Activated naive CD8-positive, alpha-beta T cell treated with anti-CD3 and anti-CD28 coated beads for 36 hours (primary cell): ENCODE measurements at regions not wholly inside any gene's neighbourhood (a gene's known extent, or its start where the extent isn't known, plus 50 kb on each side); places are given as distances from the start of the nearest gene placed in this dataset.

Source experiments
- DNase-seq: peaks from one replicate; pipeline ENCODE4 v3.0.0; 2021
- H3K27ac Mint-ChIP-seq: one replicate; pipeline ENCODE4 v1.8.0; 2022; ENCODE audit warnings: mild to moderate bottlenecking, moderate library complexity, mixed read lengths
- H3K27me3 Mint-ChIP-seq: one replicate; pipeline ENCODE4 v1.8.0; 2022; ENCODE audit warnings: mild to moderate bottlenecking, mixed read lengths
- H3K36me3 Mint-ChIP-seq: one replicate; pipeline ENCODE4 v1.8.0; 2021; ENCODE audit warnings: mild to moderate bottlenecking, mixed read lengths
- H3K4me1 Mint-ChIP-seq: one replicate; pipeline ENCODE4 v1.8.0; 2021; ENCODE audit warnings: mixed read lengths
- H3K4me3 Mint-ChIP-seq: one replicate; pipeline ENCODE4 v1.8.0; 2022; ENCODE audit warnings: mild to moderate bottlenecking, moderate library complexity, mixed read lengths
- H3K9me3 Mint-ChIP-seq: one replicate; pipeline ENCODE4 v1.8.0; 2022; ENCODE audit warnings: mixed read lengths

DNA sequence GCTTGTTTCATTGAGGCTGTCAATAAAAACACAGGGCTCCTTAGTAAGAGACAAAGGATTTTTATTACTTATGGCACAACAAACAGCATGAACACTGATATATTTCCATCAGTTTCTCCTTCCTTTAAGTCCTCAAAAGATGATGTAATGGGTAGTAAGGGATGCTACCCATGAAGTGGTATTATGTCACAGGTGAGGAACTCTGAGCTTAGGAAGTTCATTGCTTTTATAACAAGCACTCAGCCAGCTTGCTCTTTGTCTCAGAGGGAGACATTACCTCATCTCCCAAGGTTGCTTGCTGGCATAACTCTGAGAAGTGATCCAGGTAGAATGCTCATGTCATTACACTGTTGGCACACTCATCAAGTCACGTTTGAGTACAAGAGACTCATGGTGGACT is 287.0 kb upstream of the OR4E1 start:
- Mint-ChIP-seq H3K36me3 (no peaks in the 10 kb centered on the region), H3K4me1 (peaks cover 8% of the 10 kb centered on the region), H3K4me3 (no peak overlapping the region), H3K9me3 (peaks cover 6% of the 10 kb centered on the region), H3K27me3 (peaks cover 4% of the 10 kb centered on the region), H3K27ac (no peak overlapping the region)
- DNase-seq, result no peak

GRCh38 chr14:21941885-21942284 is 268.3 kb upstream of the OR4E1 start:
- H3K27me3 Mint-ChIP-seq, result no peaks in the 10 kb centered on the region
- peak overlapping the region; percentile 73 for H3K4me3 Mint-ChIP-seq
- peaks cover 21% of the 10 kb centered on the region for H3K4me1 Mint-ChIP-seq
- DNase-seq, result no peak
- no peaks in the 10 kb centered on the region for H3K36me3 Mint-ChIP-seq
- no peaks in the 10 kb centered on the region for H3K9me3 Mint-ChIP-seq
- H3K27ac Mint-ChIP-seq, result peak overlapping the region; percentile 83

- H3K9me3 Mint-ChIP-seq, result no peaks in the 10 kb centered on the region
- peaks cover 21% of the 10 kb centered on the region for H3K4me1 Mint-ChIP-seq
- H3K36me3 Mint-ChIP-seq, result no peaks in the 10 kb centered on the region
- DNase-seq, result peak; percentile 12
- H3K27me3 Mint-ChIP-seq, result no peaks in the 10 kb centered on the region
- peak overlapping the region; percentile 73 for H3K4me3 Mint-ChIP-seq
- peak overlapping the region; percentile 83 for H3K27ac Mint-ChIP-seq
Observed at GRCh38 chr14:21940887-21941856, 267.6 kb upstream of the OR4E1 start.

GRCh38 chr14:21939836-21940235 is 266.2 kb upstream of the OR4E1 start:
- no peak overlapping the region for H3K27ac Mint-ChIP-seq
- H3K27me3 Mint-ChIP-seq, result no peaks in the 10 kb centered on the region
- H3K9me3 Mint-ChIP-seq, result no peaks in the 10 kb centered on the region
- H3K4me3 Mint-ChIP-seq, result no peak overlapping the region
- peaks cover 18% of the 10 kb centered on the region for H3K4me1 Mint-ChIP-seq
- DNase-seq, result no peak
- no peaks in the 10 kb centered on the region for H3K36me3 Mint-ChIP-seq

DNA sequence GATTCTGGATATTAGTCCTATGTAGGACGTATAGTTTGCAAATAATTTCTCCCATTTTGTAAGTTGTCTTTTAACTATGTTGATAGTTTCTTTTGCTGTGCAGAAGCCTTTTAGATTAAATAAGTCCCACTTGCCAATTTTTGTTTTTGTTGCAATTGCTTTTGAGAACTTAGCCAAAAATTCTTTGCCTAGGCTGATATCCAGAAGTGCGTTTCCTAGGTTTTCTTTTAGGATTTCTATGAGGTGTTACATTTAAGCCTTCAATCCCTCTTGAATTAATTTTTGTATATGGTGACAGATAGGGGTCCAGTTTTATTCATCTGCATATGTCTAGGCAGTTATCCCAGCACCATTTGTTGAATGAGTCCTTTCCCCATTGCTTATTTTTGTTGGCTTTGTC is 264.4 kb upstream of the OR4E1 start:
- no peaks in the 10 kb centered on the region for H3K36me3 Mint-ChIP-seq
- no peak for DNase-seq
- no peak overlapping the region for H3K27ac Mint-ChIP-seq
- no peaks in the 10 kb centered on the region for H3K27me3 Mint-ChIP-seq
- H3K4me1 Mint-ChIP-seq, result peaks cover 18% of the 10 kb centered on the region
- no peak overlapping the region for H3K4me3 Mint-ChIP-seq
- H3K9me3 Mint-ChIP-seq, result no peaks in the 10 kb centered on the region

- no peaks in the 10 kb centered on the region for H3K9me3 Mint-ChIP-seq
- no peak for DNase-seq
Observed at GRCh38 chr14:21933681-21934080, 260.1 kb upstream of the OR4E1 start.

GRCh38 chr14:21924479-21924878 is 250.9 kb upstream of the OR4E1 start:
- peaks cover 10% of the 10 kb centered on the region for H3K9me3 Mint-ChIP-seq
- H3K27me3 Mint-ChIP-seq, result no peaks in the 10 kb centered on the region
- peaks cover 36% of the 10 kb centered on the region for H3K4me1 Mint-ChIP-seq
- peak overlapping the region; percentile 94 for H3K27ac Mint-ChIP-seq
- H3K4me3 Mint-ChIP-seq, result peak overlapping the region; percentile 34
- peak; percentile 43 for DNase-seq
- peaks cover 14% of the 10 kb centered on the region for H3K36me3 Mint-ChIP-seq

More at GRCh38 chr14:21933681-21934080, 260.1 kb upstream of the OR4E1 start:
- Mint-ChIP-seq H3K4me1 (peaks cover 6% of the 10 kb centered on the region), H3K4me3 (no peak overlapping the region), H3K36me3 (peaks cover 2% of the 10 kb centered on the region), H3K27me3 (no peaks in the 10 kb centered on the region), H3K27ac (no peak overlapping the region)

- Mint-ChIP-seq H3K4me1 (peaks cover 40% of the 10 kb centered on the region), H3K27ac (peak overlapping the region; percentile 94), H3K4me3 (peak overlapping the region; percentile 34), H3K36me3 (peaks cover 14% of the 10 kb centered on the region), H3K9me3 (peaks cover 10% of the 10 kb centered on the region), H3K27me3 (no peaks in the 10 kb centered on the region)
- no peak for DNase-seq
Observed at GRCh38 chr14:21923820-21924219, 250.2 kb upstream of the OR4E1 start.

DNA sequence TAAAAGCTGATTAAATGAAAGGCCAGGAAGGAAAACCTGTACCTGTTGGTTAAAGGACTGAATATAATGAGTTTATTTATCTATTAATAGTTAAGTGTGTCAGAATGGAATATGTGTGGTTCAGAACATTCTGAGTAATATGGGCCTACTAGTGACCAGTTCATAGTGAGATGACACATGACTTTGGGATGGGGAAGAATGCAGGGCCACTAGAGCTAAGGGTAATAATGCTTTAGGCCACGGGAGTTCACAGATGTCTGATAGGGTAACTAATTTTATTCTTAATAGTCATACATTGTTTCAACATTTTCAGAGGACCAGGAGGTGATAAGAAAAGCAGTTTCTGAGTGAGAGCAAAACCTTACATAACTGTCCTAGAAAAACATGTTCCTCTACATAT is 247.8 kb upstream of the OR4E1 start:
- Mint-ChIP-seq H3K27ac (peak overlapping the region; percentile 60), H3K9me3 (peaks cover 10% of the 10 kb centered on the region), H3K36me3 (peaks cover 14% of the 10 kb centered on the region), H3K27me3 (no peaks in the 10 kb centered on the region), H3K4me1 (peaks cover 55% of the 10 kb centered on the region), H3K4me3 (no peak overlapping the region)
- DNase-seq, result no peak

DNA sequence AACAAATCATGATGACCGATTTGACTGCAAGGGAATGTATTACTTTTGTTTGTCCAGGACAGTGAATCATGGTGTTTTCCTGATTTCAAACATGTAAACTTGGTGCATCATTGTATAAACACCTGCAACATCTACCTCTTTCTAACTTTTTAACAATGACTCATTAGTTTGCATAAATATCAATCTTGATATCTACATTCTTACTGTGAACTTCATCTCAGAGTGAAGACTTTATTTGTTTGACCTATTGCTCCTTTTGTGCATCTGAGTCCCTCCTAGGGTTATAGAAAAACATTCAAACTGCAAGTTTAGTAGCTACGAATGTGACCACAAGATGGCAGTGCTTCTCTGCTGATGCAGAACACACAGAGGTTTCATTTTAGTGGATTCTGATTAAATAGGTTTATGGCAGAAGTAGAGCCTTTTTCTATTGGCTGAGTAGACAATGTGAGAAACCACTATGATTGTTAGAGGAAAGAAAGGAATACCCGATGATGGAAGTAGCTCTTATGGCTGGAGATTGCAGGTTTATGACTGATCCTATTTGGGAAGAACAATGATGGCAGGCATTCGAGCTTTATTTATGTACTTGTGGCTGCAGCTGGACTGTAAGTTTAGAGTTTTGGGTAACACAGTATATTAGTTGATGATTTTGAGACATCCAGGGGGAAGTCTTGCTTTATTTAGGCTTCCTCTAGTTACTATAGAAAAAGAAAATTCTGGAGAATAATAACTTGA is 244.2 kb upstream of the OR4E1 start:
- no peaks in the 10 kb centered on the region for H3K27me3 Mint-ChIP-seq
- H3K9me3 Mint-ChIP-seq, result peaks cover 10% of the 10 kb centered on the region
- peak overlapping the region; percentile 76 for H3K4me3 Mint-ChIP-seq
- peaks cover 14% of the 10 kb centered on the region for H3K36me3 Mint-ChIP-seq
- H3K27ac Mint-ChIP-seq, result peak overlapping the region; percentile 80
- H3K4me1 Mint-ChIP-seq, result peaks cover 44% of the 10 kb centered on the region
- DNase-seq, result peak; percentile 29

DNA sequence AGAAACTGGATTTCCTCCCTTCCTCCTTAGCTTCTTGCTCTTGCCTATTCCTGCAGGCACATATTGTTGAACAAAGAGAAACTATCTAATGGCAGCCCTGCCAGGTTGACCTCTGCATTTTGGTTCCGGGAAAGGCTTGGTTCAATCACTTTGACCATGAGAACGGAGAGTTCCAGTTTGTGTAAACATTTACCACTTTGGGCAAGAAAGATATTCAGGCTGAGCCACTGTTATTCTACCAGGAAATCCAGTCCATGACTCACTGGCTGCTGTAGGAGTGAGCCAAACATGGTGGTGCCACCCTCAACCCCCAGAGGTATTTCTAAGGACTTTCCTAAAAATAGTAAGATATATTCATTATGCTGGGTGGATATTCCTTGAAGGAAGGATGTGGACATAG is 242.2 kb upstream of the OR4E1 start:
- no peaks in the 10 kb centered on the region for H3K27me3 Mint-ChIP-seq
- no peak for DNase-seq
- peaks cover 46% of the 10 kb centered on the region for H3K4me1 Mint-ChIP-seq
- peaks cover 6% of the 10 kb centered on the region for H3K36me3 Mint-ChIP-seq
- peak overlapping the region; percentile 81 for H3K27ac Mint-ChIP-seq
- H3K9me3 Mint-ChIP-seq, result peaks cover 4% of the 10 kb centered on the region
- no peak overlapping the region for H3K4me3 Mint-ChIP-seq

DNA sequence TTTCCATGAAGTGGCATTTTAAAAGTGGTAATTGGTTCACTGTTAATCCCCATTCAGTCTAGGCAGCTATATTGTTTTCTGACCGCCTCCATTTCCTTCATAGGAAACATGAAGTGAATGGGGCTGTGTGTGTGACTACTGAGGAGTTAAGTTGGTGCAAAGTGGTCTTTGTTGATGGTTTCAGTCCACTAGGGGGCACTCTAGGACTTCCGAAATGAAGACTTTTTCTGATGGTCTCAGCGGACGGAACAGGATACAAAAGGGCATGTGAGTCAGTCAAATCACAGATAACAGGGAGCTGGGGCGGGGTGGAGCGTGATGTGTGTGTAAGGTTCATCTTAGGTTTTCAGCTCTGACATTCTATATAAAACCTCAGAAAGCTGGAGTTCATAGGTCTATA is 240.1 kb upstream of the OR4E1 start:
- Mint-ChIP-seq H3K9me3 (no peaks in the 10 kb centered on the region), H3K27ac (peak overlapping the region; percentile 84), H3K27me3 (no peaks in the 10 kb centered on the region), H3K4me3 (peak overlapping the region; percentile 79), H3K4me1 (peaks cover 37% of the 10 kb centered on the region), H3K36me3 (no peaks in the 10 kb centered on the region)
- peak; percentile 66 for DNase-seq

GRCh38 chr14:21912367-21912766 is 238.7 kb upstream of the OR4E1 start:
- Mint-ChIP-seq H3K4me3 (no peak overlapping the region), H3K27ac (peak overlapping the region; percentile 65), H3K27me3 (no peaks in the 10 kb centered on the region), H3K36me3 (no peaks in the 10 kb centered on the region), H3K4me1 (peaks cover 26% of the 10 kb centered on the region), H3K9me3 (no peaks in the 10 kb centered on the region)
- no peak for DNase-seq

DNA sequence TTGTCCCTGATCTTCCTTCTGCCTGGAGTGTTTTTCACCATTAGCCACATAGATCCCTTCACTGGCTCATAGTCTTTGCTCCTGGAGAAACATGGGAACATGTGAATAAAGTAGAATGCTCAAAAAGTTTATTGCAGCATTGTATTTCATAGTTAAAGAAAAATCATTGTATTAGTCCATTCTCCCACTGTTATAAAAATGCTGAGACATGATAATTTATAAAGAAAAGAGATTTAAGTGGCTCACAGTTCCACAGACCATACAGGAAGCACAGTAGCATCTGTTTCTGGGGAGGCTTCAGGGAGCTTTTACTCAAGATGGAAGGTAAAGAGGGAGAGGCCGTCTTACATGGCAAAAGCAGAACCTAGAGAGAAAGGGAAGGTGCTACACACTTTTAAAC is 238.3 kb upstream of the OR4E1 start:
- H3K36me3 Mint-ChIP-seq, result no peaks in the 10 kb centered on the region
- no peaks in the 10 kb centered on the region for H3K9me3 Mint-ChIP-seq
- no peak for DNase-seq
- no peak overlapping the region for H3K4me3 Mint-ChIP-seq
- no peak overlapping the region for H3K27ac Mint-ChIP-seq
- peaks cover 23% of the 10 kb centered on the region for H3K4me1 Mint-ChIP-seq
- no peaks in the 10 kb centered on the region for H3K27me3 Mint-ChIP-seq

GRCh38 chr14:21910260-21910659 is 236.6 kb upstream of the OR4E1 start:
- Mint-ChIP-seq H3K27me3 (no peaks in the 10 kb centered on the region), H3K9me3 (no peaks in the 10 kb centered on the region), H3K27ac (no peak overlapping the region), H3K4me1 (peaks cover 9% of the 10 kb centered on the region), H3K36me3 (no peaks in the 10 kb centered on the region), H3K4me3 (no peak overlapping the region)
- no peak for DNase-seq
